WTC11 (cell line): ENCODE measurements at regions not wholly inside any gene's neighbourhood (a gene's known extent, or its start where the extent isn't known, plus 50 kb on each side); places are given as distances from the start of the nearest gene placed in this dataset.

ENCODE experiments used
- ATAC-seq: fragments of 200-7000 bp; cut with Tn5 transposase; 2 replicates; pipeline ENCODE4 v1.10.0; 2021; ENCODE audit warnings: mild to moderate bottlenecking, moderate library complexity
- CTCF ChIA-PET: fragments of 300-600 bp; sonication (Branson Sonifier 250); formaldehyde crosslinking; loops from one replicate; lab custom pipeline; 2021; ENCODE audit warnings: antibody characterized with exemption; lab: Charles Lee
- POLR2A ChIA-PET: fragments of 350-600 bp; sonication (Branson Sonifier 250); formaldehyde crosslinking; loops from one replicate; lab custom pipeline; 2021; ENCODE audit warnings: antibody characterized with exemption; lab: Charles Lee
- DNase-seq: peaks from one replicate; pipeline ENCODE4 v3.0.0; 2021; ENCODE audit warnings: low spot score
- H3K27ac Mint-ChIP-seq: 2 replicates; pipeline ENCODE4 v1.8.0; 2021; ENCODE audit warnings: mixed read lengths
- H3K27me3 Mint-ChIP-seq: 2 replicates; pipeline ENCODE4 v1.8.0; 2021; ENCODE audit warnings: low read depth, mild to moderate bottlenecking, moderate library complexity, mixed read lengths
- H3K36me3 Mint-ChIP-seq: 2 replicates; pipeline ENCODE4 v1.8.0; 2021; ENCODE audit warnings: mixed read lengths
- H3K4me1 Mint-ChIP-seq: 2 replicates; pipeline ENCODE4 v1.8.0; 2022; ENCODE audit warnings: mixed read lengths
- H3K4me3 Mint-ChIP-seq: 2 replicates; pipeline ENCODE4 v1.8.0; 2021; ENCODE audit warnings: mild to moderate bottlenecking, moderate library complexity, mixed read lengths
- H3K9me3 Mint-ChIP-seq: 2 replicates; pipeline ENCODE4 v1.8.0; 2021; ENCODE audit warnings: mixed read lengths
- CREM ChIP-seq: sonication (generic); formaldehyde crosslinking; IDR thresholded peaks from 2 replicates; pipeline ENCODE4 v1.8.1; 2022; ENCODE audit warnings: mild to moderate bottlenecking, missing genetic modification reagents, moderate library complexity
- KAT7 ChIP-seq: sonication (generic); formaldehyde crosslinking; IDR thresholded peaks from 2 replicates; pipeline ENCODE4 v1.8.1; 2023; ENCODE audit warnings: missing genetic modification reagents, mild to moderate bottlenecking, borderline replicate concordance
- MYBL2 ChIP-seq: sonication (generic); formaldehyde crosslinking; IDR thresholded peaks from 2 replicates; pipeline ENCODE4 v1.8.1; 2023; ENCODE audit warnings: mild to moderate bottlenecking, moderate library complexity, missing genetic modification reagents
- NFYB ChIP-seq: sonication (generic); formaldehyde crosslinking; conservative IDR thresholded peaks from 2 replicates; pipeline ENCODE4 v1.8.0; 2022; ENCODE audit warnings: low read depth, missing genetic modification reagents
- NR1H2 ChIP-seq: sonication (generic); formaldehyde crosslinking; IDR thresholded peaks from 2 replicates; pipeline ENCODE4 v1.9.0; 2021; ENCODE audit warnings: mild to moderate bottlenecking, moderate library complexity, missing genetic modification reagents
- RELA ChIP-seq: sonication (generic); formaldehyde crosslinking; IDR thresholded peaks from 2 replicates; pipeline ENCODE4 v1.8.1; 2022; ENCODE audit warnings: missing genetic modification reagents, mild to moderate bottlenecking, borderline replicate concordance
- SP1 ChIP-seq: sonication (generic); formaldehyde crosslinking; conservative IDR thresholded peaks from 2 replicates; pipeline ENCODE4 v1.8.1; 2022; ENCODE audit warnings: missing genetic modification reagents
- TP53 ChIP-seq: sonication (generic); formaldehyde crosslinking; IDR thresholded peaks from 2 replicates; pipeline ENCODE4 v1.8.1; 2023; ENCODE audit warnings: mild to moderate bottlenecking, missing genetic modification reagents
- ZBTB21 ChIP-seq: sonication (generic); formaldehyde crosslinking; IDR thresholded peaks from 2 replicates; pipeline ENCODE4 v1.8.1; 2023; ENCODE audit warnings: mild to moderate bottlenecking, missing genetic modification reagents, borderline replicate concordance
- ZNF396 ChIP-seq: fragments of 250-450 bp; sonication (Bioruptor Pico); IDR thresholded peaks from 2 replicates; pipeline ENCODE4 v1.8.0; 2021; ENCODE audit warnings: mild to moderate bottlenecking, moderate library complexity, borderline replicate concordance
- TF ChIP-seq, protein P1 (sequence below): sonication (generic); formaldehyde crosslinking; IDR thresholded peaks from 2 replicates; pipeline ENCODE4 v1.8.1; 2023; ENCODE audit warnings: mild to moderate bottlenecking, missing genetic modification reagents, moderate library complexity
- TF ChIP-seq, protein P2 (sequence below): sonication (generic); formaldehyde crosslinking; conservative IDR thresholded peaks from 2 replicates; pipeline ENCODE4 v1.8.1; 2023; ENCODE audit warnings: mild to moderate bottlenecking, low read depth, missing genetic modification reagents, moderate library complexity
- TF ChIP-seq, protein P3 (sequence below): sonication (generic); formaldehyde crosslinking; IDR thresholded peaks from 2 replicates; pipeline ENCODE4 v1.8.0; 2022; ENCODE audit warnings: mild to moderate bottlenecking, missing genetic modification reagents
- TF ChIP-seq, protein P4 (sequence below): sonication (generic); formaldehyde crosslinking; IDR thresholded peaks from 2 replicates; pipeline ENCODE4 v1.8.1; 2022; ENCODE audit warnings: mild to moderate bottlenecking, moderate library complexity, missing genetic modification reagents
- TF ChIP-seq, protein P5 (sequence below): sonication (generic); formaldehyde crosslinking; IDR thresholded peaks from 2 replicates; pipeline ENCODE4 v1.8.0; 2023; ENCODE audit warnings: missing genetic modification reagents
- TF ChIP-seq, protein P6 (sequence below): sonication (generic); formaldehyde crosslinking; IDR thresholded peaks from 2 replicates; pipeline ENCODE4 v1.8.1; 2022; ENCODE audit warnings: low read depth, missing genetic modification reagents, borderline replicate concordance
- TF ChIP-seq, protein P7 (sequence below): sonication (generic); formaldehyde crosslinking; IDR thresholded peaks from 2 replicates; pipeline ENCODE4 v1.8.1; 2023; ENCODE audit warnings: mild to moderate bottlenecking, missing genetic modification reagents, borderline replicate concordance
- TF ChIP-seq, protein P8 (sequence below): sonication (generic); formaldehyde crosslinking; IDR thresholded peaks from 2 replicates; pipeline ENCODE4 v1.8.1; 2023; ENCODE audit warnings: mild to moderate bottlenecking, moderate library complexity, missing genetic modification reagents
- TF ChIP-seq, protein P9 (sequence below): sonication (generic); formaldehyde crosslinking; IDR thresholded peaks from 2 replicates; pipeline ENCODE4 v1.8.1; 2023; ENCODE audit warnings: mild to moderate bottlenecking, missing genetic modification reagents, moderate library complexity

DNA sequence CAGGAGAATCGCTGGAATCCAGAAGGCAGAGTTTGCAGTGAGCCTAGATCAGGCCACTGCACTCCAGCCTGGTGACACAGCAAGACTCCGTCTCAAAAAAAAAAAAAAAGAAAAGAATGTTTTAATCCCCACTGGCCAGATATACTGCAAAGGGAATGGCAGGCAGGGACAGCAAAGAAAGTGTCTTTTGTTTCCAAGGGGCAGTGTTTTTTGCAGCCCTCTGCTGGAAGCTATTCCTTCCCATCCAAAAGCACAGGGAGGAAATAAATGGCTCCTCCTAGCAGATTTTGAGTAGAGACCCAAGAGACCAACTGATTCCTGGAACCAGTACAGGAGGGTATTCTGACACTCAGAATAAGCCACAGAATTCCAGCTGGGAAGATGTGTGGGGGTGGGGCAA lies 112.5 kb upstream of the STMND1 start:
- peaks cover 35% of the 10 kb centered on the region for H3K9me3 Mint-ChIP-seq
- peaks cover 8% of the 10 kb centered on the region; the same call in 1 of the 2 replicates for H3K27me3 Mint-ChIP-seq
- peaks cover 22% of the 10 kb centered on the region for H3K36me3 Mint-ChIP-seq
- ChIA-PET CTCF (no interaction called here), POLR2A (no interaction called here)
- H3K27ac Mint-ChIP-seq: no peak overlapping the region
- ATAC-seq: no peak
- H3K4me1 Mint-ChIP-seq: no peaks in the 10 kb centered on the region
- no peak for DNase-seq
- TF ChIP-seq, protein P1, sequence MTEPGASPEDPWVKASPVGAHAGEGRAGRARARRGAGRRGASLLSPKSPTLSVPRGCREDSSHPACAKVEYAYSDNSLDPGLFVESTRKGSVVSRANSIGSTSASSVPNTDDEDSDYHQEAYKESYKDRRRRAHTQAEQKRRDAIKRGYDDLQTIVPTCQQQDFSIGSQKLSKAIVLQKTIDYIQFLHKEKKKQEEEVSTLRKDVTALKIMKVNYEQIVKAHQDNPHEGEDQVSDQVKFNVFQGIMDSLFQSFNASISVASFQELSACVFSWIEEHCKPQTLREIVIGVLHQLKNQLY (CRISPR knock-in tag): no peak
- TF ChIP-seq, protein P2, sequence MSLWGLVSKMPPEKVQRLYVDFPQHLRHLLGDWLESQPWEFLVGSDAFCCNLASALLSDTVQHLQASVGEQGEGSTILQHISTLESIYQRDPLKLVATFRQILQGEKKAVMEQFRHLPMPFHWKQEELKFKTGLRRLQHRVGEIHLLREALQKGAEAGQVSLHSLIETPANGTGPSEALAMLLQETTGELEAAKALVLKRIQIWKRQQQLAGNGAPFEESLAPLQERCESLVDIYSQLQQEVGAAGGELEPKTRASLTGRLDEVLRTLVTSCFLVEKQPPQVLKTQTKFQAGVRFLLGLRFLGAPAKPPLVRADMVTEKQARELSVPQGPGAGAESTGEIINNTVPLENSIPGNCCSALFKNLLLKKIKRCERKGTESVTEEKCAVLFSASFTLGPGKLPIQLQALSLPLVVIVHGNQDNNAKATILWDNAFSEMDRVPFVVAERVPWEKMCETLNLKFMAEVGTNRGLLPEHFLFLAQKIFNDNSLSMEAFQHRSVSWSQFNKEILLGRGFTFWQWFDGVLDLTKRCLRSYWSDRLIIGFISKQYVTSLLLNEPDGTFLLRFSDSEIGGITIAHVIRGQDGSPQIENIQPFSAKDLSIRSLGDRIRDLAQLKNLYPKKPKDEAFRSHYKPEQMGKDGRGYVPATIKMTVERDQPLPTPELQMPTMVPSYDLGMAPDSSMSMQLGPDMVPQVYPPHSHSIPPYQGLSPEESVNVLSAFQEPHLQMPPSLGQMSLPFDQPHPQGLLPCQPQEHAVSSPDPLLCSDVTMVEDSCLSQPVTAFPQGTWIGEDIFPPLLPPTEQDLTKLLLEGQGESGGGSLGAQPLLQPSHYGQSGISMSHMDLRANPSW (CRISPR knock-in tag): no peak
- TF ChIP-seq, protein P3, sequence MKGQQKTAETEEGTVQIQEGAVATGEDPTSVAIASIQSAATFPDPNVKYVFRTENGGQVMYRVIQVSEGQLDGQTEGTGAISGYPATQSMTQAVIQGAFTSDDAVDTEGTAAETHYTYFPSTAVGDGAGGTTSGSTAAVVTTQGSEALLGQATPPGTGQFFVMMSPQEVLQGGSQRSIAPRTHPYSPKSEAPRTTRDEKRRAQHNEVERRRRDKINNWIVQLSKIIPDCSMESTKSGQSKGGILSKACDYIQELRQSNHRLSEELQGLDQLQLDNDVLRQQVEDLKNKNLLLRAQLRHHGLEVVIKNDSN: no peak
- TF ChIP-seq TP53 (no peak), ZNF396 (CRISPR knock-in tag) (no peak), SP1 (CRISPR knock-in tag) (no peak), CREM (CRISPR knock-in tag) (no peak)
- TF ChIP-seq, protein P4, sequence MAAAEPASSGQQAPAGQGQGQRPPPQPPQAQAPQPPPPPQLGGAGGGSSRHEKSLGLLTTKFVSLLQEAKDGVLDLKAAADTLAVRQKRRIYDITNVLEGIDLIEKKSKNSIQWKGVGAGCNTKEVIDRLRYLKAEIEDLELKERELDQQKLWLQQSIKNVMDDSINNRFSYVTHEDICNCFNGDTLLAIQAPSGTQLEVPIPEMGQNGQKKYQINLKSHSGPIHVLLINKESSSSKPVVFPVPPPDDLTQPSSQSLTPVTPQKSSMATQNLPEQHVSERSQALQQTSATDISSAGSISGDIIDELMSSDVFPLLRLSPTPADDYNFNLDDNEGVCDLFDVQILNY (CRISPR knock-in tag): no peak
- H3K4me3 Mint-ChIP-seq: no peak overlapping the region

DNA sequence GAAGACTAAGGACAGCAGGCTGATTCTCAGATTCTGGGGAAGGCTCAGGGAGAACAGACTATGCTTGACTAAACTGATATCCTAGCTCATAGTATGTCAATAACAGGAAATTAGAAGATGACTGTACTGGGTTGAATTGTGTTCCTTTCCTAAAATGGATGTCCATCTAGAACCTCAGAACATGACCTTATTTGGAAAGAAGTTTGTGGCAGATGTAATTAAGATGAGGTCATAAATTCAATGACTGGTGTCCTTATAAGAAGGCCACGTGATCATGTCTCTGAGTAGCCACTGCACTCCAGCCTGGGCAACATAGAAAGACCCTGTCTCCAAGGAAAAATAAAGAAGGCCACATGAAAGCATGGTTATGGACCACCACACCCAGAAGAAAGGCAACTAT lies 113.9 kb upstream of the STMND1 start:
- DNase-seq: no peak
- CTCF ChIA-PET: no interaction called here
- peaks cover 8% of the 10 kb centered on the region; the same call in 1 of the 2 replicates for H3K27me3 Mint-ChIP-seq
- no peak overlapping the region for H3K27ac Mint-ChIP-seq
- no peaks in the 10 kb centered on the region for H3K4me1 Mint-ChIP-seq
- H3K36me3 Mint-ChIP-seq: peaks cover 22% of the 10 kb centered on the region
- no peak overlapping the region for H3K4me3 Mint-ChIP-seq
- peaks cover 35% of the 10 kb centered on the region for H3K9me3 Mint-ChIP-seq
- ATAC-seq: no peak
- POLR2A ChIA-PET: no interaction called here
- TF ChIP-seq SP1 (CRISPR knock-in tag): no peak
- TF ChIP-seq, protein P5, sequence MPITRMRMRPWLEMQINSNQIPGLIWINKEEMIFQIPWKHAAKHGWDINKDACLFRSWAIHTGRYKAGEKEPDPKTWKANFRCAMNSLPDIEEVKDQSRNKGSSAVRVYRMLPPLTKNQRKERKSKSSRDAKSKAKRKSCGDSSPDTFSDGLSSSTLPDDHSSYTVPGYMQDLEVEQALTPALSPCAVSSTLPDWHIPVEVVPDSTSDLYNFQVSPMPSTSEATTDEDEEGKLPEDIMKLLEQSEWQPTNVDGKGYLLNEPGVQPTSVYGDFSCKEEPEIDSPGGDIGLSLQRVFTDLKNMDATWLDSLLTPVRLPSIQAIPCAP: no peak
- TF ChIP-seq, protein P6, sequence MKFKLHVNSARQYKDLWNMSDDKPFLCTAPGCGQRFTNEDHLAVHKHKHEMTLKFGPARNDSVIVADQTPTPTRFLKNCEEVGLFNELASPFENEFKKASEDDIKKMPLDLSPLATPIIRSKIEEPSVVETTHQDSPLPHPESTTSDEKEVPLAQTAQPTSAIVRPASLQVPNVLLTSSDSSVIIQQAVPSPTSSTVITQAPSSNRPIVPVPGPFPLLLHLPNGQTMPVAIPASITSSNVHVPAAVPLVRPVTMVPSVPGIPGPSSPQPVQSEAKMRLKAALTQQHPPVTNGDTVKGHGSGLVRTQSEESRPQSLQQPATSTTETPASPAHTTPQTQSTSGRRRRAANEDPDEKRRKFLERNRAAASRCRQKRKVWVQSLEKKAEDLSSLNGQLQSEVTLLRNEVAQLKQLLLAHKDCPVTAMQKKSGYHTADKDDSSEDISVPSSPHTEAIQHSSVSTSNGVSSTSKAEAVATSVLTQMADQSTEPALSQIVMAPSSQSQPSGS (CRISPR knock-in tag): no peak
- TF ChIP-seq KAT7 (CRISPR knock-in tag): no peak
- TF ChIP-seq, protein P1 (CRISPR knock-in tag): no peak
- no peak for TF ChIP-seq ZBTB21 (CRISPR knock-in tag)
- no peak for TF ChIP-seq NR1H2 (CRISPR knock-in tag)
- TF ChIP-seq MYBL2: no peak
- no peak for TF ChIP-seq RELA
- no peak for TF ChIP-seq NFYB
- TF ChIP-seq, protein P7, sequence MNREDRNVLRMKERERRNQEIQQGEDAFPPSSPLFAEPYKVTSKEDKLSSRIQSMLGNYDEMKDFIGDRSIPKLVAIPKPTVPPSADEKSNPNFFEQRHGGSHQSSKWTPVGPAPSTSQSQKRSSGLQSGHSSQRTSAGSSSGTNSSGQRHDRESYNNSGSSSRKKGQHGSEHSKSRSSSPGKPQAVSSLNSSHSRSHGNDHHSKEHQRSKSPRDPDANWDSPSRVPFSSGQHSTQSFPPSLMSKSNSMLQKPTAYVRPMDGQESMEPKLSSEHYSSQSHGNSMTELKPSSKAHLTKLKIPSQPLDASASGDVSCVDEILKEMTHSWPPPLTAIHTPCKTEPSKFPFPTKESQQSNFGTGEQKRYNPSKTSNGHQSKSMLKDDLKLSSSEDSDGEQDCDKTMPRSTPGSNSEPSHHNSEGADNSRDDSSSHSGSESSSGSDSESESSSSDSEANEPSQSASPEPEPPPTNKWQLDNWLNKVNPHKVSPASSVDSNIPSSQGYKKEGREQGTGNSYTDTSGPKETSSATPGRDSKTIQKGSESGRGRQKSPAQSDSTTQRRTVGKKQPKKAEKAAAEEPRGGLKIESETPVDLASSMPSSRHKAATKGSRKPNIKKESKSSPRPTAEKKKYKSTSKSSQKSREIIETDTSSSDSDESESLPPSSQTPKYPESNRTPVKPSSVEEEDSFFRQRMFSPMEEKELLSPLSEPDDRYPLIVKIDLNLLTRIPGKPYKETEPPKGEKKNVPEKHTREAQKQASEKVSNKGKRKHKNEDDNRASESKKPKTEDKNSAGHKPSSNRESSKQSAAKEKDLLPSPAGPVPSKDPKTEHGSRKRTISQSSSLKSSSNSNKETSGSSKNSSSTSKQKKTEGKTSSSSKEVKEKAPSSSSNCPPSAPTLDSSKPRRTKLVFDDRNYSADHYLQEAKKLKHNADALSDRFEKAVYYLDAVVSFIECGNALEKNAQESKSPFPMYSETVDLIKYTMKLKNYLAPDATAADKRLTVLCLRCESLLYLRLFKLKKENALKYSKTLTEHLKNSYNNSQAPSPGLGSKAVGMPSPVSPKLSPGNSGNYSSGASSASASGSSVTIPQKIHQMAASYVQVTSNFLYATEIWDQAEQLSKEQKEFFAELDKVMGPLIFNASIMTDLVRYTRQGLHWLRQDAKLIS (CRISPR knock-in tag): no peak
- TF ChIP-seq, protein P8, sequence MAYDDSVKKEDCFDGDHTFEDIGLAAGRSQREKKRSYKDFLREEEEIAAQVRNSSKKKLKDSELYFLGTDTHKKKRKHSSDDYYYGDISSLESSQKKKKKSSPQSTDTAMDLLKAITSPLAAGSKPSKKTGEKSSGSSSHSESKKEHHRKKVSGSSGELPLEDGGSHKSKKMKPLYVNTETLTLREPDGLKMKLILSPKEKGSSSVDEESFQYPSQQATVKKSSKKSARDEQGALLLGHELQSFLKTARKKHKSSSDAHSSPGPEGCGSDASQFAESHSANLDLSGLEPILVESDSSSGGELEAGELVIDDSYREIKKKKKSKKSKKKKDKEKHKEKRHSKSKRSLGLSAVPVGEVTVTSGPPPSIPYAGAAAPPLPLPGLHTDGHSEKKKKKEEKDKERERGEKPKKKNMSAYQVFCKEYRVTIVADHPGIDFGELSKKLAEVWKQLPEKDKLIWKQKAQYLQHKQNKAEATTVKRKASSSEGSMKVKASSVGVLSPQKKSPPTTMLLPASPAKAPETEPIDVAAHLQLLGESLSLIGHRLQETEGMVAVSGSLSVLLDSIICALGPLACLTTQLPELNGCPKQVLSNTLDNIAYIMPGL (CRISPR knock-in tag): no peak
- TF ChIP-seq, protein P9, sequence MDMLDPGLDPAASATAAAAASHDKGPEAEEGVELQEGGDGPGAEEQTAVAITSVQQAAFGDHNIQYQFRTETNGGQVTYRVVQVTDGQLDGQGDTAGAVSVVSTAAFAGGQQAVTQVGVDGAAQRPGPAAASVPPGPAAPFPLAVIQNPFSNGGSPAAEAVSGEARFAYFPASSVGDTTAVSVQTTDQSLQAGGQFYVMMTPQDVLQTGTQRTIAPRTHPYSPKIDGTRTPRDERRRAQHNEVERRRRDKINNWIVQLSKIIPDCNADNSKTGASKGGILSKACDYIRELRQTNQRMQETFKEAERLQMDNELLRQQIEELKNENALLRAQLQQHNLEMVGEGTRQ (CRISPR knock-in tag): no peak
